ENCODE measurements at regions not wholly inside any gene's neighbourhood (a gene's known extent, or its start where the extent isn't known, plus 50 kb on each side); places are given as distances from the start of the nearest gene placed in this dataset.

DNA sequence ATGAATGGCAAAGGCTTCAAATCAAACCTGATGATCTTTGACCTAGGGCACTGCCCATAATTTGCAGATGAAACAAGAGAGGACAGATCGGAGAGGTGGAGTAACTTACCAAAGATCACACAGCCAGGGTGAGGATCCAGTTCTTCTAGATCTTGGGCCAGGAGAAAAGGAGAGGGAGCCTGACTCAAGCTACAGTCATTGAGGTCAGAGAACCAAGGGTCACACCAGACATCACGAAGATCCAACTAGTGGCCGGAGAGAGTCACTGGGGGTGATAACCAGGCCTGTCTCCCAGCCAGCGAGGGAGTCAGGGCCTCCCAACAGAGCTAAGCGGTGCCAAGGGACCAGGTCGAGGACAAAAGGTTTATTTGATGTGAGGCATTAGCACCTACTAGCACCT is 115.0 kb downstream of the RIPK4 start:
- DNase-seq (ENCODE audit: low spot score) = no peak

DNA sequence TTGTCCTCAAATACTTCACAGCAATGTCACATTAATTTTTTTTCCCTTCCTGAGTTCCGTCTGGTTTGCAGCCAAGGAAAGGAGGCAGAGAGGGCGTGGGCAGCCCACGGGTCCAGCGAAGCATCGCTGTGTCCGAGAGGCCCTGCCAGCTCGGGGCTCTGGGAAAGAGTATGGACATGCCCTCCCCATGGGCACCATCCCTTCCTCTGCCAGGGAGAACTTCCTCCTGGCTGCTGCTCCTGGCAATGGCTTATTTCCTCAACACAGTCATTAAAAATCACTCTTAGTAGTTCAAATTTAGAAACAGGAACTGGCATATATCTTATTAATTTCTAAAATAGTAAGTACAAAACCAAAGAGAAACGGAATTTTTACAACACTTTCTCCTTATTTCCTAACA is 115.4 kb downstream of the RIPK4 start:
- no peak for DNase-seq (ENCODE audit: low spot score)

DNA sequence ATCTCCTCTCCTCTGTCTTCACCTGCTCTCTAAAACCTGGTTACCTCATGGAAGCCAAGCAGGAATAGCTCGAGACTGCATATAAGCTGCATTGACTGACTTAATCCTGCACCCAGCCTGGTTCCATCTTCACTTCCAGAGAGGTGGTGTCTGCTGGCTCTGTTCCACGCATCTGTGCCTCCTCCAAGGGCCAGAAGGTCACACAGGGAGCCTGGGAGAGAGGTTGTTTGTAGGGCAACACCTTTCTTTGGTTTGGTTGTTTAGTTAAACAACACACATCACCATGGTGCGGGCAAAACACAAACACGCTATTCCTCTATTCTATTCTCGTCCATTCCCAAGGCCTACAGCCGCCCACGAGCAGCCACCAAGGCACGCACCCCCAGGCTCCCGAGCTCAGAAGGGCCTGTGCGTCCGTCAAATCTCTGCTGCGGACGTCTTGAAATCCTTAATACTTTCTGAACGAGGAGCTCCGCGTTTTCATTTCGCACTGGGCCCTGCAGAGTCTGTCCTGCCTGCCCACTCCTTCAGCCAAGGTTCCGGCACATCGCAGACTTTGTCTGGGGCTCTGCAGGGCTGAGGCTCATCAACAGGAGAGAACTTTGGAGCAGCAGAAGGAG is 116.2 kb downstream of the RIPK4 start:
- no peak for DNase-seq (ENCODE audit: low spot score)

DNA sequence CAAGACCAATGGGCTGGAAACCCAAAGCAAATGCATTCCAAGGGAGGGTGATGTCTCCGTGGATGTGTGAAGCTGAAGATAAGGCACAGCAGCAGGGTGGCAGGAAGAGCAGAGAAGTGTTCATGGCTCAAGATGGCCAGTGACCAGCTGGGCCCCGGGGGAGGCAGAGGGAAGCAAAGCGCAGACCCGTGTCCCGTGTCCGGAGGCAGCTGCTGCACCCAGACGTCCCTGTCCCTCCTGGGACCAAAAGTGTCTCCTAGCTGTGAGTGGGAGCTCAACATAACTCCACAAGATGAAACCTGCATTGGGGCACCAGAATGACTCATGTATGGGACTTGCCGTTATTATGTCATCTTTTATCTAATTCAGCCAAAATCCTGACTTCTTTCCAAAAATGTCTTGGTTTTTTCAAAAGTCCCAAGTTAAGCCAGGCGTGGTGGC is 118.2 kb downstream of the RIPK4 start:
- no peak for DNase-seq (ENCODE audit: low spot score)

DNA sequence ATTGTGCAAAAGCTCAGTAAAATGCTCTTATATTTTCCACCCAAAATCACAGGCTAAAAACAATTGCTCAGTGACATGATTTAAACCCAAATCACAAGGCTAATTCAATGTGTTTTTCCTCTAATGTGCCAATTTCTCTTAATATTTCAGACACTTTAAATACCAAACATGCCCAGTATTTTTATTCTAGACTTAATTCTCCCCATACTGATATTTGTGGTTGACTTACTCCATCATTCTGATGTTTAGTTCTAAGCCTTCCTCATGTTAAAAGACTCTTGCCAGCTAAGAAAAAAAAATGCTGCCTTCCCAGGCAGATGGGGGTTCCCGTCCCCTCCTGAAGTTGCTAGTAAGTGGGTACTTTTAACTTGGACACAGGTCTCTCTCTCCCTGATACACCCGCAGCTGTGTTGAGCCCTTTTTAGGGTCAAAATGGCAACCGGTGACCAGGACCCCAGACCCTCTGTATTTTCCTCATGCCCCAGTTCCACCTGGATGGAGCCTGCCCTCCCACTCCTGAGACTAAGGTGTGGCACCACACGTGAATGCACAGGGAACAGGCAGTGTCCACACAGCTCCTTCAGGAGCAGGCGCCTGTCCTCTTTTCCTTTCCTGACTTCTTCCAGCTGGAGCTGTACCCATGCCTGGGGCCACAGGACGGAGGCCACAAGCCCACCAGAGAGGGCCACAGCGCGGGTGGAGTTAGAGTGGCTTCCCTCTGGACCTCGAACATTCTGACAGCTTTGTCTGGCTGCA is 118.9 kb downstream of the RIPK4 start:
- DNase-seq (ENCODE audit: low spot score) = no peak

DNA sequence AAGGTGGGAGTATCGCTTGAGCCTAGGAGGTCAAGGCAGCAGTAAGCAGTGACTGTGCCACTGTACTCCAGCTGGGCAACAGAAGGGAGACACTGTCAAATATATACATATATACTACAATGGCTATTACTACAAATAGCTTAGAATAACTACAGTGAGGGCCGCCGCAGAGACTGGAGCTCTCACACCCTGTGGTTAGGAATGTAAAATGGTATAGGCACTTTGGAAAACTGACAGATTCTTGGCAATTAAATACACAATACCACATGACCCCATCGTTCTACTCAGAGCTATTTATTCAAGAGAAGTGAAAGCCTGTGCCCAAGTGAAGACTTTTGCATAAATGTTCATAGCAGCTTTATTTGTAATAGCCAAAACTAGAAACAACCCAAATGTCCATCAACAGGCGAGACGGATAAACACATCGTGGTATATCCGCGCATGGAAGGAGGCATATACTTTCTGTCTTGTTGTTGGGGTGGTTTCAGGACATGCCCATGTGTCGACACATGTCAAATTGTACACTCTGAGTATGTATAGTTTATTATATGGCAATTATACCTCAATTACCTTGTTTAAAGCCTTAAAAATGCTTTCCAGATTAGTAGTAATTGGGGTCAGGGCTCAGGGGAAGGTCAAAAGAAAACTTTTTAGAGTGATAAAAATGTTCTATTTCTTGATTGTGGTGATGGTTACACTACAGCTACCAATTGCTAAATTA is 123.4 kb downstream of the RIPK4 start:
- no peak for DNase-seq (ENCODE audit: low spot score)

DNA sequence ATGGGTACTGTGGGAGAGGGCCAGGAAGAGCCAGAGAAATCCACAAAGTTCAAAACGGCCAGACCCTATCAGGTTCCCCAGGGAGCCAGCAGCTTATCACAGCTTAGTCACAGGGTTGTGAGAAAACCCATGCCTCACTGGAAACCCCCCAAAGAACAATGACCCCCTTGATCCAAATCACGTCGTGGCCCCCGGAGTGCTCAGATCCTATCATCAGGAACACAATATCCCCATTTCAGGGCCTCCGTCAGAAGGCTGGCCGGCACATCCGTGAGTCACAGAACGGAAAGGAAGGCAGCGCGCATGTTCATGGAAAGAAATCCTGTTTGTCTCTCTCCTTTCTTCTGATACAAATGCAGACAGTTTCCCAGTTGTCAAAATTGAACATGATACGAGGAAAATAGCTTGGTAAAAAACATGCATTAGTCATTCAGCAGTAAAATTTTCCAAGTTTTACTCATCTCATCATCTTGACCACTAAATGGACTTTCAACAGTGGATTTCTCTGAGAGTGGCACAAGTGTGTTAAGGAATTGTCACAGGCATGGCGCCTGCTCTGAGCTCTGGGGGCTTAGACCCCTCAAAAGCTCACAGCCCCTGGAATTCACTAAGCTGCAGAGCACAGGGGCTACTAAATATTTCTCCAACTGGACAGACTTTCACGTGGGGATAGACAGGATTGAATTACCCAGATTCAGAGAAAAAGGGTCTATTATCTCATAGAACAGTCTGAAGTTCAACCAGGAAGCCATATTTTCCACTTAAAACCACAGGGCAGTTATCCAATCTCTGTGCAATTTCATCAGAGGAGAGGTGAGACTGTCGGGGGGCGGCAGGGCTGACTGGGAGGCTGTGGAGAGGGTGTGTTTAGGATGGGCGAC is 124.8 kb downstream of the RIPK4 start:
- peak; percentile 75 for DNase-seq (ENCODE audit: low spot score)

DNA sequence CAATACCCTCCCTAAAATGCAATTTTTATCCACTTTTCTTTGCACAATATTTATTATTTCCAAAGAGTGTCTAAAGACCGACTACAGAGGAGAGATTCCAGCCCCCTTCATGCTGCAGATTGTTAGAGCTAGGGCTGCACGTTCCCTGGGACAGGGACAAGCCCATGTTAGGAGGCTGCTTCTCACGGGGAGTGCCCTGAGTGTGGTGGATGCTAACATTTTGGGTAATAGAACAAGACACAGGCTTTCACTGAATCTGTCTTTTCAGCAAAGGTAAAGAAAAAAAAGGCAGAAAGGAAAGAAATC is 125.4 kb downstream of the RIPK4 start:
- DNase-seq (ENCODE audit: low spot score) = no peak

DNA sequence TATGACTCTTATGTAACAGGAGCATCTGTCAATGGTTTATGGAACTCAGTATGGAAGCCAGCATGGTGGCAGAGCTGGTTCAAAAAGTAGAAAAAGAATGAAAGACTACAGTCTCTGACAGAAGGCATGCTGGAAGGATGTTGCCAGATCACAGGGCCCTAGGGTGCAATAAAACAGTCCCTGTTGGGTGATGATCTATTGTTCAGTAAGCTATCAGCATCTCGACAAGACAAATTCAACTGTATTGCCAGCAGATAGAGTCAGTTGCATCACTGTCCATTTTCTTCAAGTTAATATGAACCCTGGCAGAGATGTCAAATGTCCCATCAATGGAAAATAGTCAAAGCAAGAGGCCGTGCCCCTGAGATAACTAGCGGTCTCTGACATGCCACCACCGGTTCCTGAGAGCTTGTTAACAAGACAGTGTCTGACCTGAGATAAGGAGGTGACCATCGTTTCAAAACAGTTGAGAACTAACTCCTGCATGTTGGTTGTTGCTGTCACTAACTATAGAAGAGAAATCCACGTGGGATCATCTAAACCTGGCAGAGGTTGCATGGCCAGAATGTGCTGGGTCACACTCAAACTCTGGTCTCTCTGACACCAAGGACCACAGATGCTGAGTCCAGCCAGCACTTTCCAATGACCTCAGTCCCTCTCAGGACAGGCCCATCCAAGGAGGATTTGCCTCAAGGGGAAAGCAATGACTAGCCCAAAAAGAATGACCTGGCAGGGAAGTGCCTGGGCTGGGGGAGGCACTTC is 125.9 kb downstream of the RIPK4 start:
- DNase-seq (ENCODE audit: low spot score) = peak; percentile 37

DNA sequence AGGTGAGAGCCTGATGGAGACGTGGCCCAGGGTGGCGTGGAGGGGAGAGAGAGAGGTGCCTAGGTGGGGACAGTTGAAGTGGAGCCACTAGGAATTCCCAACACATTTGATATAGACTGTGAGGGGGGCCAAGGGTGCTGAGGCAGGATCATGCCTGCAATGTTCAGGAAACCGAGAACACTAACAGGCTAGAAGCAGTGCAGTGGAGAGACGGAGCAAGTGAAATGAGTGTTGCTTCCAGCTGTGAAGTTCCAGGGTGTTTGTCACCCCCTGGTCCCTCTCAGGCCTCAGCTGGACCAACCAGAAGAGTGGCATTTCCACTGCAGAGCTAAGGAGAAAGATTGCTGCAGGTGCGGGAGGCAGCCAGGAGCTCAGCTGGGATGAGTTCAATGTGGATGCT is 127.1 kb downstream of the RIPK4 start:
- DNase-seq (ENCODE audit: low spot score) = no peak

DNA sequence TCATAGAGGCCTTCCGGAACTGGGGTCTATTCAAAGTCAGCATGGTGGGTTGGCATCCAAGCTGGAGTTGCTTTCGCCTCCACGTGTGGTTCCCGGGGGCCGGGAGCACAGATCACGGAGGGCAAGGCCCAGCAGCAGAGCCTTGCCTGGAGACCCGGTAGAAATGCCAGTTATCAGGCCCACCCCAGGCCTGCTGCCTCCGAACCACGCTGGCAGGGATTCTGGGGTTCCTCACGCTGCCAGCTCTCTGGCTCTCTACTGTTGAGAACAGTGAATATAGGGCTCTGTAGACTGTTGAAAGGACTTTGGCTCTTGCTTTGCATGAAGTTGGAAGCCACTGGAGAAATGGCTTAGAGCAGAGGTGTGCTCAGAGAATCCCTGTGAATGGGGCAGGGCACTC is 127.5 kb downstream of the RIPK4 start:
- DNase-seq (ENCODE audit: low spot score) = no peak

DNA sequence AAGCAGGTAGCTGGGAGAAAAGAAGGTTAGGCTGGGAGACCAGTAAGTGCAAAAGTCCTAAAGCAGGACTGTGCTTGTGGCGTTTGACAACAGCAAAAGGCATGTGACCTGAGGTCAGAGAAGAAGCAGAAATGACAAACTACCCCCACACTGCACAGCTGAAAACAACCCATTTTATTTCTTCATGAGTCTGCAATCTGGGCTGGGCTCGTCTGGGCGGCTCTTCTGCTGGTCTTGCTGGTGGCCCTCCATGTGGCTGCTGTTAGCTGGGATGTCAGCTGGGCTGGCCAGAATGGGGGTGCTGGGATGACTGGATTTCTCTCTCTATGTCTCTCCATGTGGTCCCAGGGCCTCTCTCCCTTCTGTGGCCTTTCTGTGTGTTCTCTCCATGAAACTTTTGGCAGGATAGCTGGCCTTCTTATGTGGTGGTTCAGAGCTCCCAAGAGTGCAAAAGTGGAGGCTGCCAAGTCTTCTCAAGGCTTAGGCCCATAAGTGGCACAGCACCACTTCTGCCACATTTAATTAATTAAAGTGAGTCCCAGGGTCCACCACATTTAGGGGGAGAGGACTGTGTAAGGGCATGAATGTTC is 128.6 kb downstream of the RIPK4 start:
- DNase-seq (ENCODE audit: low spot score) = no peak

DNA sequence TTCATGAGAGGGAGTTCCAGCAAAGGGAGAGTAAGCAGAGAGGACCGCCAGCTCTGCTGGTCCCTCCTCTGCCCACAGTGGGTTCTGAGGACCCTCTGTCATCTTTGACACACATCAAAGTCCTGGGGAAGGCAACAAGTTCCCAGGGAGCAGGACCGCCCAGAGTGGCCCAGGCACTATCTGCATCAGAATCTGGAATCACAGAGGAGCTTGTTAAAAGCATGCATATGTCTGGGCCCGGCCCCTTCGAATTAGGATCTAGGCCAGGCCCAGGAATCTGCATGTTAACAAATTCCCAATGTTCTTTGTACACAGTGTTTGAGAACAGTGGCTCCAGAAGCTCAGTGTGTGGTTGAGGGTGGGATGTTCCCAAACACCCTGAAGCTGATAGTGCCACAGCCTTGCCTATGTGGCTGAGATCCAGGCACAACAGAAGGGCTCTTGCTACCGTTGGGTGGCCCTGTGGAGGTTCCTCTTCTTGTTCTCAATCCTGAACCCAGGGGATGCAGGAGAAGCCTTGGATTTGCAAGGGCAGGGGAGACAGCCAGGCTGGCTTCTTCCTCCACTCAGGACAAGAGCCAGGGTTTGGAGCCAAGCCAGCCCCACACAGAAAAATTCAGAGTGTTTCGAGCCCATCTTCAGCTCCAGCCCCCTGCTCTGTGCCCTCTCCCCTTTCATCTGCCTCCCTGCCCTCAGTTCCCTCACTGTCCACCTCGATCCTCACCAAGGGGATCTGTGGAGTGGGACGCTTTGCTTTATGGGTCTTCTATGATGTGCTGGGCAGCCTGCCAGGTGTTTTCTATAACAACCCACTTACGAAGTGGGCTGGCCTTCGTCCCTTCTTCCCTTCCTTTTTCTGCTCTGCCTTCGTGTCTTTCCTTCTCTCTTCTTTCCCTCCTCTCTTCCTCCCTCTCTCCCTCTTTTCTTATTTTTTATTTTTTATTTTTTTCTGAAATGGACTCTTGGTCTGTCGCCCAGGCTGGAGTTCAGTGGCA is 129.0 kb upstream of the TMPRSS2 start:
- DNase-seq (ENCODE audit: low spot score) = no peak

DNA sequence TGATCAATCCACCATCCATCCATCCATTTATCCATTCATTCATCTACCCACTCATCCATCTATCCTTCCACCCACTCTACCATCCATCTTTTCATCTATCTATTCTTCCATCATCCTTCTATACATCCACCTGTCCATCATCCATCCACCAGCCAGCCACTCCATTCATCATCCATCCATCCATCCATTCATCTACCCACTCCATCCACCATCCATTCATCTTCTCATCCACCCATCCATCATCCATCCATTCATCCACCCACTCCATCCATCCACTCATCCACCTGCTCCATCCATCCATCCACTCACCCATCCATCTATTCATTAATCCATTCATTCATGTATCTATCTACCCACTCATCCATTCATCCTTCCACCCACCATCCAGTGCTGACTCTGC is 127.9 kb upstream of the TMPRSS2 start:
- no peak for DNase-seq (ENCODE audit: low spot score)

DNA sequence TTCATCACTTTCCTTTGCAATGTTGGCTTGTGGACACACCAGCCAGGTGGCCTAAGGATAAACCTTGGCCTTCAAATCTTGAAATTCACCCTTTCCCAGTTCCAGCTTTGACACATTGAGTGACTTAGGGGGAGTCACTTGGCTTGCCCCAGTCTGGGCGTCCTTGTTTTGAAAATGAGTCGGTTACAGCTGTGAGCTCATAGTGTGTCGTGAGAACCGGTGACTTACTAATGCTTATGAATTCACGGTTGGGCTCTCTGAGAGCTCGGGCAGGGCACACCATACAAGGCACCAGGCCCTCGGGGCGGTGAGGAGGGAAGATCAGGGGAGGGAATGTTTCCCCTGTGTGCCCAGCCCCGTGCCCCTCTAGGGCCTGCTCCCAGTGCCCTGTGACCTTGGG is 126.9 kb upstream of the TMPRSS2 start:
- peak; percentile 58 for DNase-seq (ENCODE audit: low spot score)

DNA sequence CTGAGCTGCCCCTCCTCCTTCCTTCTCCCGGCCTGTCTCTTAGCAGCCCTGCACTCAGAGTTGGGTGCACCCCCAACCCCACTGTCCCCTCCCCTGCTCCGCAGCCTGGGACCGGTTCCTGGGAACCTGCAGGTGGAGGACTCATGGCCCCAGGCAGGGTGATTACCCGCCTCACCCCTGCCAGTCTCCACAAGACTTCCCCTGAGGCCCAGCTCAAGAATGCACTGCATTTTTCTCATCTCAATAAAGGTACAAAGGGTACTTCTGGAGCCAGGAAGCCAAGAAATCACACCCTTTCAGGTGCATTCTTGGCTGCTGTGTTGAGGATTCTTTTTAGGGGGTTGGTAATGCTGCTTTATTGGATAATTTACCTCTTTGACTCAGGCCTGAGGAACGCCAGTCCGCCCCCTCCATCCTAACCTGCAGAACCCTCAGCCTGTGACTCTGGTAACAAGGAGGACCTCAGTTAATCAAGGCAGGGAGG is 126.3 kb upstream of the TMPRSS2 start:
- DNase-seq (ENCODE audit: low spot score) = no peak

DNA sequence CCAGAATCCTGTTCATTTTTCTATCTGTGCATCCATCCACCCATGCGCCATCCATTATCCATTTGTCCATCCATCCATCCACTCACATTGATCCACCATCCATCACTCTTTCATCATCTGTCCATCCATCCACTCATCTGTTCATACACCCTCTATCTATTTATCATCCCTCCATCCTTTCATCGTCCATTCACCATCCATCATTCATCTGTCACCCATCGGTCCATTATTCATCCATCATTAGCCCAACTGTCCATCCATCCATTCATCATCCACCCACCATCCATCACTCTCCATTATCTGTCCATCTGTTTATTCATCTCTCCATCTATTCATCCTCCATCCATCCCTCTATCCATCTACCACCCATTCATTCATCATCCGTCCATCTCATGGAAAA is 125.7 kb upstream of the TMPRSS2 start:
- no peak for DNase-seq (ENCODE audit: low spot score)

DNA sequence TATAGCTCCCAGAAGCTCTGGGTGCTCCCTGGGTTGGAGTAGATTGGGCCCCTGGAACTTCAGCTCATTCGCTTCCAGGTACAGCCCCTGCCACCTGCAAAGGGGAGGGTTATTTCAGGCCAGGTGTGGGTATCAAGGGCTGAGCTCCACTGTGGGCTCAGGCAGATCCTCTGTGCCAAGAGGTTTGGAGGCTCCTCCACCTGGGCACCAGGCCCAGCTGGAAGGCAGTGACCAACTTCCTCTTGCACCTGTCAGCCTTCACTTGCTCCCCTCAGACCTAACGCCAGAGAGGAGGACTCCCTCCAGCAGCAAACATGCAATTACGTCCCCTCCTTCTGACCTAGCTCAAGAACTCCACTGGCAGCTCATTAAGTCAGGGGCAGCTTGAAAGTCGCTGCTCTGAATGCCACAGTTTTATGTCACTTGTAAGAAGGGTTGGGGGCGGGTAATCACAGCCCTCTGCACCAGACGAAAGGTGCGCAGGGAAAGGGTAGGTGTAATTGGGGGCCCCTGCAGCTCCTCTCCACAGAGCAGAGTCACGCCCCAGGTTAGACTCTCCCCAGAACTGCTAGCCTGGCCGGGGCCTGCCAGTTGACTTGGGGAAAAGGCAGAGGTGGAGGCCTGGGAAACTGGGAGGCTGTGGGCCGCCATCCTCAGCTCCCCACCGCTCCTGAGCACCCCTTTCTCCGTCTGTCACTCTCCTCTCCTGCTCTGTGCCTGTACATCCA is 125.0 kb upstream of the TMPRSS2 start:
- no peak for DNase-seq (ENCODE audit: low spot score)

Measured in AG08396 (cell line).